GM15510 (cell line): ENCODE measurements at regions not wholly inside any gene's neighbourhood (a gene's known extent, or its start where the extent isn't known, plus 50 kb on each side); places are given as distances from the start of the nearest gene placed in this dataset.

Experiments
- POLR2A ChIP-seq: IDR thresholded peaks from 3 replicates; pipeline ENCODE4 v1.6.1; 2011; ENCODE audit warnings: borderline replicate concordance; ENCODE audit not compliant: insufficient read length; ENCODE audit errors: extremely low read depth

DNA sequence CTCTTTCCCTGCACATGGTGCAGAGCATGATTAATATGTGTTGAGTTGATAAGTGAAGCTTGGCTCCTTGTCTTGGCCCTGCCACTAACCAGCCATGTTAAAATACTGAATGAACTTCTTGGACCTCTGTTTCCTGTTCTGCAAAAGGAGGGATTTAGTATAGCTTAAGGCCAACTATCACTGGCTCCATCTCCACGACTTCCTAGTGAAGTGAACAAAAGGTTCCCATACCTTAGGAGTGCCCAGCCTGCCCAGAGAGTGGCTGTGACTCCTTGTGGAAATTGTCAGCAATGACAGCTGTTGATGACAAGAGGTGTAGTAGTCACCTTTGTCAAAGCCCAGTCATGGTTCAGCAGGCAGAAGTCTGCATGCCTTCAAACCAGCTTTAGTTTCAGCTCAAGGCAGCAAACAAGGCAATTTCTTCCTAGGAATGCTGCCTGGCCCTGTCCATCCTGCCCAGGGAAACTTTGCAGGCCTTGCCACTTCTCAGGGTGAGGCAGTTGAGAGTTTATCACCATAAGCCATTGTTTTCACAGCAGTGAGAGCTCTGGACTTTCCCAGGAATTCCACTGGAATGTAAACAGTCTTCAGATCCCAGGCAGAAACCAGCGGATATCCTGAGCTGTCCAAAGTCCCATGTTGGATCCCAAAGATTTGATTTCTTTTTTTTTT, 169.7 kb upstream of the TNFAIP3 start:
- TF ChIP-seq POLR2A: no peak

- no peak for TF ChIP-seq POLR2A
Observed at GRCh38 chr6:137698636-137699030, 168.4 kb upstream of the TNFAIP3 start.

DNA sequence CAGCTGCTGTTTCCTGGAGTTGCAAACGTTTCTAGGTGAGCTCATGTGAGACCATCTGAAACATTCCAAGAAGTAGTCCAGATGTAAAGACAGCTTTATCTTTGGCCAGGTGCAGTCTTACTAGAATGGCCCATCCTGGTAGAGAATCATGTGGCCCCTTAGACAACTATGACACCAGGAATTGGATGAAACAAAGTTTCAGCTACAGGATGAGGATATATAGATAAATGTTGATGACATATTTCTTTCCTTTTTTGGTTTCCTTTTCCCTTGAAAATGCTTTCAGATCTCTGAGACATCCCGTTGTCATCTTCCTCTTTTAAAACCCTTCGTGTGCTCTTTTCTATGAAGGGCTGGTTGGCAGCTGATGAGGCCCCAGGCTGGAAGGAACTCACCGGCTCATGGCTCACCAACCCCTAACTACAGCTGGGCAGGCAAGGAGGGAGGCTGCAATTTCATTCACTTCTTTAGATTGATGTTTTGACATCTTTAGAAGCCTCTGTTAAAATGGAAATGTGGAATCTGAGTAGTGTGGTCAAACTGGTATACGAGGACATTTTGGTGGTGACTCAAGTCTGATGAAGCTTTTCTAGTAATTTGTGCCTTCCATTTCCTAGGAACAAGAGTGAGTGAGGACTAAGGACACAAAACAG, 167.9 kb upstream of the TNFAIP3 start:
- no peak for TF ChIP-seq POLR2A

DNA sequence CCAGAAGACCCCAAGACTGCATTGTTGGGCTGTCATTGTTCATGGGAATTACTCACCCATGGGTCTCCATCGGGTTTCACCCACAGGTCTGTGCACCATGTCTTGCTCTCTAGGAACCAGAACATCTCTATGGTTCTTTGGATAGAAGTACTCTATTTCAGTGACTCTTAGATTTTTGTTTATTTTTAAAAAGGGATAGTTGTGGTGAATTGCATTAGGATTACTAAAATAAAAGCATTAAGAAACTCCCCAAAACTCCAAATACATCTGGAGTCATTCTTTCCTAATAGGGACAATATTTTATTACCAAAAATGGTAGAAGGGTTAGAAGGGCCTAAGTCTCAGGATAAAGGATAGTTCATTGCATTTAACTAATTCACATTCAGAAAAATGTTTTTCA, 166.9 kb upstream of the TNFAIP3 start:
- no peak for TF ChIP-seq POLR2A

- TF ChIP-seq POLR2A: no peak
Observed at GRCh38 chr6:137700751-137701477, 166.1 kb upstream of the TNFAIP3 start.

- TF ChIP-seq POLR2A: no peak
Observed at GRCh38 chr6:137701942-137702341, 165.1 kb upstream of the TNFAIP3 start.

DNA sequence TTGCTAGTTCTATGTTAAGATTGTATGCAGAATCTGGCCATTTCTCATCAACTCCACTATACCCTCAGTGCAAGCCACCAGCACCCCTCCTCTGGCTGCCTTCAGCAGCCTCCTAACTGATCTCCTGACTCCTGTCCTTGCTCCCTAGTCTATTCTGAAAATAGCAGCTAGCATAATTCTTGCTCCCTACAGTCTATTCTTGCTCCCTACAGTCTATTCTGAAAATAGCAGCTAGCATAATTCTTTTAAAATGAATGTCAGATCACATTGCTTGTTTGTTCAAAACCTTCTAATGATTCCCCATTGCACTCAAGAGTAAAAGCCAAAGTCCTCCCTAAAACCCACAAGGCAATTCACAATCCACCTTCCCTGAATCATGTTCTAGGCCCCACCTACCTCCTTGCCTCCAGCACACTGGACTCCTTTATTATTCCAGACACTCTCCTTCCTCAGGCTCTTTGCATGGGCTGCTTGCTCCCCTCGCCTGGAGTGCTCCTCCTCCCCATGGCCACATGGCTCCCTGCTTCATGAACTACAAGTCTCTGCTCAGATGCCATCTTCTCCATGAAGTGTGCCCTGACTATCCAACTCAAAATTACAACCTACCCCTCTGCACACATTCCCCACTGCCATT, 164.2 kb upstream of the TNFAIP3 start:
- no peak for TF ChIP-seq POLR2A

DNA sequence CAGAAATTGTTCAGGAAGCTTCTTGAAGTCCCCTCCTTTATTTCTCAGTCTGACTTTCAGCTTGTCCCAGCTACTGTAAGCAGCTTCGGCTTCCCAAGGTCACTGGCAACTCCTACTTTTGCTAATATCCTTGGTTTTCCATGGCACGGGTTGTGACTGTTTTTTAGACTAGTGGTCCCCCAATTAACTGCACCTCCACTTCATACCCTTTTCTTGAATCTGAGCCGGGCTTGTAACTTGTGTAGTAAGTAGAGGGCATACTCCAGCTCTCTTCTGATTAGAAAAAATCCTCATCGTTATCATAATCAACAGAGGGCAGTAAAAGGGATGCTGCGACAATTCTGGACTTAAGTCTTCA, 162.3 kb upstream of the TNFAIP3 start:
- TF ChIP-seq POLR2A: no peak

DNA sequence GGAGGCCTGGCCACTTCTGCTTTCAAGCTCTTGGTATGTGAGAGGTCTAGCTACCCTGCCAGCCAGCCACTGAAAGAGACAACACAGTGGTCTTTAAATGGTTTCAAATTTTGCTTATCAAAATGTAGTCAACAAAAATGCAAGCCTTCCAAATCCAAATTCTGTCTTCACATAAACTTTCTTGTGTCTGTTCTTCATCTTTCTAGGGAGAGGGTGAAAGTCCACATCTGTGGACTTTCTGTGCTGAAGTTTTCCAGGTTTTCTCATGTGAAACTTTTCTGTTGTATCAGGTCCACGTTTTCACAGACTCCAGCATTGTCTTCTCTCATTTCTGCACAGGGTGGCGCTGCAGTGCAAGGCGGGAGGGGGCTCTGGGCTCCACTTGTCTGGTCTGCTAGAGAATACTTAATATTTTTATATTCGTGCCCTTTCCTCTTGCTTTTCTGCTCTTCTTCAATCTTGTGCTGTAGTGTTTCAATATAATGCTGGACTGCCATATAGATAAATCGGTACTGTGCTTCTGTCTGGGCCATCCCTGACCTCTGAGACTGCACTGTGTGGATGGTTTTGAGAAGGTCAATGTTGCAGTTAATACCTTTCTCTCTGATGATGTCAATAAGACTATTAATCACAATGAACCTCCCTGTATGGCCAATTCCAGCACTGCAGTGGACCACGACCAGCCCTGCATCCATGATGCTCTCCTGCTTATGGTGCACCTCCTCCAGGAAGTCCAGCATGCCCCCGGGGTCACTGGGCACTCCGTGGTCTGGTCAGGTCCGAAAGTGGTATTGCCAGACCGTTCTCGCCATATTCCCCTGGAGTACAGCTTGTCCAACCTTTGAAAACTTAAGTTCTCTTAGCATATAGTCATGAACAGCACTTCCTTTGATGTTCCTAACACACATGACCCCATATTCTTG, 161.6 kb upstream of the TNFAIP3 start:
- no peak for TF ChIP-seq POLR2A

DNA sequence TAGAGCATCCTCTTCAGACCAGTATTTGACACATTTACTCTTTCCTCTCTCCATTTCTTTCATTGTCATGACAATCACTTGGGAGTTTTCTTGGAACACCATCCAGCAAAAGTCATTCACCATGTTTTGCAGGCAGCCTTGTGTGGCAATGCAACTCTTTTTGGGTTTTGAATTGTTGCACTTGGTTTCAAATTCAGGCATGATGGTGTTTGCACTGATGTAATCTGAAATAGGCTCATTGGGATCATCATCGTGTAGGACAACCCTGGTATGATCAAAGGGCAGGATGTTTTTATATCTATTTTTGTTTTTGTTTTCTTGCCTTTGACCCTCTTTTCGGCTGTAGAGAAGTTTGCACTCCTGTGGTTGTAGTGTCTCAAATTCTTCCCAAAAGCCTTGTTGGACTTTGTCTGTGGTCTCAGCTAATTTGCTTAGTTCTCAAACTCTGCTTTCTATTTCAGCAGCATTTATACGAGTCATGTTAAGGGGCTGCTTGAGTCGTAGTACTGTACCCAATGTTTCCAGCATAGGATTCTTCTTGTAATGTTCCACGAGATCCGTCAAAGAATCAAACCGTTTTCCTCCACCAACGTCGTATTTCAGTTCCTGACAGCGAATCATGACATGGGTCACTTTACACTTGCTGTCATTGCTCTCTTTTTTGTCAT, 160.8 kb upstream of the TNFAIP3 start:
- TF ChIP-seq POLR2A: no peak

- TF ChIP-seq POLR2A: no peak
Observed at GRCh38 chr6:137707038-137707589, 159.9 kb upstream of the TNFAIP3 start.

- no peak for TF ChIP-seq POLR2A
Observed at GRCh38 chr6:137707590-137708360, 159.3 kb upstream of the TNFAIP3 start.

- no peak for TF ChIP-seq POLR2A
Observed at GRCh38 chr6:137708481-137708880, 158.6 kb upstream of the TNFAIP3 start.
